Activated naive CD8-positive, alpha-beta T cell treated with anti-CD3 and anti-CD28 coated beads for 36 hours (primary cell): ENCODE measurements at regions not wholly inside any gene's neighbourhood (a gene's known extent, or its start where the extent isn't known, plus 50 kb on each side); places are given as distances from the start of the nearest gene placed in this dataset.
"Not testable (repeated sequence)": the region's sequence is repeated elsewhere in the genome, so short reads cannot be mapped to it uniquely, and the experiment has no call there.

Experiments
- DNase-seq: peaks from one replicate; pipeline ENCODE4 v3.0.0; 2021
- H3K27ac Mint-ChIP-seq: one replicate; pipeline ENCODE4 v1.8.0; 2022; ENCODE audit warnings: mild to moderate bottlenecking, moderate library complexity, mixed read lengths
- H3K27me3 Mint-ChIP-seq: one replicate; pipeline ENCODE4 v1.8.0; 2022; ENCODE audit warnings: mild to moderate bottlenecking, mixed read lengths
- H3K36me3 Mint-ChIP-seq: one replicate; pipeline ENCODE4 v1.8.0; 2021; ENCODE audit warnings: mild to moderate bottlenecking, mixed read lengths
- H3K4me1 Mint-ChIP-seq: one replicate; pipeline ENCODE4 v1.8.0; 2021; ENCODE audit warnings: mixed read lengths
- H3K4me3 Mint-ChIP-seq: one replicate; pipeline ENCODE4 v1.8.0; 2022; ENCODE audit warnings: mild to moderate bottlenecking, moderate library complexity, mixed read lengths
- H3K9me3 Mint-ChIP-seq: one replicate; pipeline ENCODE4 v1.8.0; 2022; ENCODE audit warnings: mixed read lengths

DNA sequence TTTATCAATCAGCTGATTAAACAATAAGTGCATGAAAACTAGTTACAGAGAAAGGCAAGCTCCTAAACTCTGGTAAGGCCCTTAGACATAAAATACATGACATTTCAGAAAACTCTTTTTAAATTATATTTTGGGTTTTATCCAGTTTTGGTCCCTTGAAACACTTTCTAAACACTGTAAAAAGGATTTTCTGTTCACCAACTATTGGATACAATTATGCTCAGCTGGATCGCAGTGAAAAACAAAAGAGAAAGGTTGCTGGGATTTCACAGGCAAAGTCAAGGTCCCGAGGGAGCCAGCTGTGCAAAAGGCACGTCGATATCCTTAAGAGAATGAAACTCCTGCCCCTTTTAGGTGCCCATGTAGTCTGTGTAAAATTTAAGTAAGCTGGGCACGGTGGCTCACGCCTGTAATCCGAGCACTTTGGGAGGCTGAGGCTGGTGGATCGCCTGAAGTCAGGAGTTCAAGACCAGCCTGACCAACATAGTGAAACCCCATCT lies 1018.4 kb upstream of the INTU start:
- DNase-seq = no peak
- Mint-ChIP-seq H3K4me3 (no peak overlapping the region), H3K27ac (no peak overlapping the region), H3K36me3 (no peaks in the 10 kb centered on the region), H3K9me3 (peaks cover 10% of the 10 kb centered on the region), H3K27me3 (no peaks in the 10 kb centered on the region), H3K4me1 (no peaks in the 10 kb centered on the region)

GRCh38 chr4:126616795-126617194 lies 1016.0 kb upstream of the INTU start:
- Mint-ChIP-seq H3K4me1 (no peaks in the 10 kb centered on the region), H3K27ac (no peak overlapping the region), H3K27me3 (no peaks in the 10 kb centered on the region), H3K4me3 (no peak overlapping the region), H3K9me3 (peaks cover 11% of the 10 kb centered on the region), H3K36me3 (no peaks in the 10 kb centered on the region)
- no peak for DNase-seq

- Mint-ChIP-seq H3K4me1 (no peaks in the 10 kb centered on the region), H3K27me3 (no peaks in the 10 kb centered on the region), H3K4me3 (no peak overlapping the region), H3K27ac (no peak overlapping the region), H3K9me3 (peaks cover 6% of the 10 kb centered on the region), H3K36me3 (no peaks in the 10 kb centered on the region)
- DNase-seq = no peak
Observed at GRCh38 chr4:126627255-126627654, 1005.5 kb upstream of the INTU start.

- Mint-ChIP-seq H3K4me1 (no peaks in the 10 kb centered on the region), H3K27ac (no peak overlapping the region), H3K9me3 (peaks cover 2% of the 10 kb centered on the region), H3K36me3 (no peaks in the 10 kb centered on the region), H3K27me3 (no peaks in the 10 kb centered on the region), H3K4me3 (no peak overlapping the region)
- DNase-seq = no peak
Observed at GRCh38 chr4:126628933-126629332, 1003.8 kb upstream of the INTU start.

DNA sequence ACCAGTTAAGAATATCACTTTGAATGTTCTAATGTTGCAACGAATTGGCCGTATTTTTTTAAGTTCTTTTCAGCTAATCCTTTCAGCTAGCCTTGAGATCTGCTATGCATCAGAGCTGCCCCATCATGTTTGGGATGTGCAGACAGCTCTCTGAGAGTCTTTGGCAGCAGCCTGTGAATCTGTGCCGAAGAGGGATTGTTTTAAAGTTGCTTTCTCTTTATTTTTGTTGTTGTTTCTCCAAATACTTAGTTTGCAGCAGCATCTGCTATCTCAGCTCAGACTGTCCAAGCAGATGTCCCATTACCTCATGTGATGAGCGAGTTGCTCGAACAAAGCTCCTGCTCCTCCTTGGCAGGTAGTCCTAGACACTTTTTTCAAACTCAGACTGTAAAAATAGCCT lies 1002.5 kb upstream of the INTU start:
- Mint-ChIP-seq H3K27ac (no peak overlapping the region), H3K4me3 (no peak overlapping the region), H3K36me3 (no peaks in the 10 kb centered on the region), H3K4me1 (no peaks in the 10 kb centered on the region), H3K27me3 (no peaks in the 10 kb centered on the region), H3K9me3 (peaks cover 2% of the 10 kb centered on the region)
- no peak for DNase-seq

GRCh38 chr4:126633306-126633705 lies 999.5 kb upstream of the INTU start:
- Mint-ChIP-seq H3K27ac (no peak overlapping the region), H3K4me1 (no peaks in the 10 kb centered on the region), H3K4me3 (no peak overlapping the region), H3K27me3 (no peaks in the 10 kb centered on the region), H3K36me3 (no peaks in the 10 kb centered on the region), H3K9me3 (peaks cover 2% of the 10 kb centered on the region)
- no peak for DNase-seq

DNA sequence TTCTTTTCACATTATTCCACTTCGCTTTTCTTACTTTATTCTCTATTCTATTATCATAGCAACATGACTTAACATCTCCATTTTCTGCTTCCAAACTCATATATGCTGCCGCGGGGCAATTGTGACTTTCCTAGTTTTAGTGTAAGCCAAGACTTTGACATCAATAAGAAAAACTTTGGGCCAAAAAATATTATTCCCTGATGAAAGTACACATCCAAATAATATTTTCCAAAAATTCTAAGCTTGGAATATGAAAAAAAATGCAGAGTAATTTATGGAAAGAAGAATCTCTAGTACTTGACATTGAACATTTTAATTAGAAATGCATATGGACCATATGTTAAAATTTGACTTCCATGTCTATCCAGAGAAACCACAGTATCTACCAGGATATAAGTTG lies 995.1 kb upstream of the INTU start:
- peaks cover 2% of the 10 kb centered on the region for H3K9me3 Mint-ChIP-seq
- H3K36me3 Mint-ChIP-seq = no peaks in the 10 kb centered on the region
- H3K27ac Mint-ChIP-seq = no peak overlapping the region
- no peaks in the 10 kb centered on the region for H3K4me1 Mint-ChIP-seq
- H3K4me3 Mint-ChIP-seq = no peak overlapping the region
- DNase-seq = no peak
- H3K27me3 Mint-ChIP-seq = no peaks in the 10 kb centered on the region

DNA sequence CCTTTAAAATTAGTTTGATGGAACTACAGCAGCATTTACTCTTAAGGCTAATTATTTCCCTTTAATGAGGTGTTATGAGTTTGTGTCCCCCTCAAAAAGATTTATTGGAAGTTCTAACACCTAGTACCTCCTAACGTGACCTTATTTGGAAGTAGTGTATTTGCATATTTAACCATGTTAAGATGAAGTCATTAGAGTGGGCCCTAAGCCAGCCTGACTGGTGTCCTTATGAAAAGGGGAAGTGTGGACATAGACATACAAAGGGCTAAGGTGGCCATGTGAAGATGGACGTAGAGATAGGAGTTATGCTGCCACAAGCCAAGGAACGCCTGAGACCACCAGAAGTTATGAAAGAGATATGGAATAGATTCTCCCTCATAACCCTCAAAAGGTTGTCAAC lies 985.4 kb upstream of the INTU start:
- Mint-ChIP-seq H3K9me3 (no peaks in the 10 kb centered on the region), H3K27me3 (no peaks in the 10 kb centered on the region), H3K4me1 (no peaks in the 10 kb centered on the region), H3K27ac (no peak overlapping the region), H3K4me3 (no peak overlapping the region), H3K36me3 (no peaks in the 10 kb centered on the region)
- DNase-seq = no peak

DNA sequence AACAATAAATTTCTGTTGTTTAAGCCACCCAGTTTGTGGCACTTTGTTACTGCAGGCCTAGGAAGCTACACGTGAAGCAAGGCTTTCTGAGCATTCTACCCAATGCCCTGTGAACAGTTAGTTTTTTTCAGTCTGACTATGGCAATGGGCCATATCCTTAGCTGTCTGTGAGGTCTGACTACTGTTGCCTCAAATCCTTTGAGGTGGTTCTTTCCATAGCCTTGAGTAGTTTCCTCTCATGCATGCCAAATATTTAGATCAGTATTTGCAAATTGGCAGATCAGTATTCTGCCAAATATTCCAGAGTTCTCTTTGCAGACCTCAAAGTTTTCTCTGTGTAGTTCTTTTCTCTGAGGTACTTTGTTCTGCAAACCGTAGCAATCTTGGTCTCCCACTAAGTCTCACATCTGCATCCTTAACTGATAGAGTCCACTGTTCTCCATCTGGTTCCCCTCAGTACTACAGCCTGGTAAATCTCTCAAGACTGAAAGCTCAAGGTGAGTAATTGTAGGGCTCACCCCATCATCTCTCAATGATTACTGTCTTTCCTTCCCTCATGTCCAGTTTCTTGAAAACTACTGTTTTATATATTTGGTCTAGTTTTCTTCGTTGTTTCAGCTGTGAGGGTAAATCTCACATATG lies 984.9 kb upstream of the INTU start:
- no peak for DNase-seq
- Mint-ChIP-seq H3K9me3 (no peaks in the 10 kb centered on the region), H3K36me3 (no peaks in the 10 kb centered on the region), H3K4me1 (no peaks in the 10 kb centered on the region), H3K27ac (no peak overlapping the region), H3K4me3 (no peak overlapping the region), H3K27me3 (no peaks in the 10 kb centered on the region)

- Mint-ChIP-seq H3K36me3 (no peaks in the 10 kb centered on the region), H3K27ac (no peak overlapping the region), H3K27me3 (no peaks in the 10 kb centered on the region), H3K4me1 (no peaks in the 10 kb centered on the region), H3K4me3 (no peak overlapping the region), H3K9me3 (no peaks in the 10 kb centered on the region)
- DNase-seq = no peak
Observed at GRCh38 chr4:126658411-126658810, 974.3 kb upstream of the INTU start.

DNA sequence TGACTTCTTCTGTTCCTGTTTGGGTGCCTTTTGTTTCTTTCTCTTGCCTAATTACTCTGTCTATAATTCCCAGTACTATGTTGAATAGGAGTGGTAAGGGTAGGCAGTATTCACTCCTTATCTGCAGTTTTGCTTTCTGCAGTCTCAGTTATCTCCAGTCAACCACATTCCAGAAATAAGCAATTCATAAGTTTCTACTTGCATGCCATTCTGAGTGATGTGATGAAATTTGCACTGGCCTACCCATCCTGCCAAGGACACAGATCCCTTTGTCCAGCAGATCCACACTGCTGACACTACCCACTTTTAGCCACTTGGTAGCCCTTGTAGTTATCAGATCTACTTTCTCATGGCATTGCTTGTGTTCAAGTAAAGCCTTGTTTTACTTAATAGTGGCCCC lies 971.6 kb upstream of the INTU start:
- H3K9me3 Mint-ChIP-seq = no peaks in the 10 kb centered on the region
- no peaks in the 10 kb centered on the region for H3K4me1 Mint-ChIP-seq
- no peaks in the 10 kb centered on the region for H3K36me3 Mint-ChIP-seq
- DNase-seq = no peak
- H3K27ac Mint-ChIP-seq = no peak overlapping the region
- no peaks in the 10 kb centered on the region for H3K27me3 Mint-ChIP-seq
- no peak overlapping the region for H3K4me3 Mint-ChIP-seq

DNA sequence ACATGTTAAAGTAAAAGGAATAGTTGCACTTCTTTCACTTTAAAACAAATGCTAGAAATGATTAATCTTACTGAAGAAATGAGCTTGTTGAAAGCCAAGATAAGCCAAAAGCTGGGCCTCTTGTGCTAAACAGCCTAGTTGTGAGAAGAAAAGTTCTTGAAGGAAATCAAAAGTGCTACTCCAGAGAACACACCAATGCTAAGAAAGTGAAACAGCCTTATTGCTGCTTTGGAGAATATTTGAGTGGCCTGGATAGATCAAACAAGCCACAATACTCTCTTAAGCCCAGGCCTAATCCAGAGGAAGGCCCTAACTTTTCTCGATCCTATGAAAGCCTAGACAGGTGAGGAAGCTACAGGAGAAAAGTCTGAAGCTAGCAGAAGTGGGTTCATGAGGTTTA lies 967.9 kb upstream of the INTU start:
- Mint-ChIP-seq H3K27ac (no peak overlapping the region), H3K27me3 (no peaks in the 10 kb centered on the region), H3K4me3 (no peak overlapping the region), H3K9me3 (no peaks in the 10 kb centered on the region), H3K36me3 (no peaks in the 10 kb centered on the region), H3K4me1 (no peaks in the 10 kb centered on the region)
- no peak for DNase-seq

DNA sequence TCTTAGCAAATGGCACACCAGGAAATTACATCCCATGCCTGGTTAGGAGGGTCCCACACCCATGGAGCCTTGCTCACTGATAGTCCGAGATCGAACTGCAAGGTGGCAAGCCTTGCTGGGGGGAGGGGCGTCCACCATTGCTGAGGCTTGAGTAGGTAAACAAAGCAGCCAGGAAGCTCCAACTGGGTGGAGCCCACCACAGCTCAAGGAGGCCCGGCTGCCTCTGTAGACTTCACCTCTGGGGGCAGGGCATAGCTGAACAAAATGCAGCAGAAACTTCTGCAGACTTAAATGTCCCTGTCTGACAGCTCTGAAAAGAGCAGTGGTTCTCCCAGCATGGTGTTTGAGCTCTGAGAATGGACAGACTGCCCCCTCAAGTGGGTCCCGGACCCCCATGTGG lies 962.7 kb upstream of the INTU start:
- not testable (repeated sequence) for H3K9me3 Mint-ChIP-seq, H3K27ac Mint-ChIP-seq, H3K27me3 Mint-ChIP-seq, H3K4me1 Mint-ChIP-seq, H3K36me3 Mint-ChIP-seq, DNase-seq, H3K4me3 Mint-ChIP-seq

DNA sequence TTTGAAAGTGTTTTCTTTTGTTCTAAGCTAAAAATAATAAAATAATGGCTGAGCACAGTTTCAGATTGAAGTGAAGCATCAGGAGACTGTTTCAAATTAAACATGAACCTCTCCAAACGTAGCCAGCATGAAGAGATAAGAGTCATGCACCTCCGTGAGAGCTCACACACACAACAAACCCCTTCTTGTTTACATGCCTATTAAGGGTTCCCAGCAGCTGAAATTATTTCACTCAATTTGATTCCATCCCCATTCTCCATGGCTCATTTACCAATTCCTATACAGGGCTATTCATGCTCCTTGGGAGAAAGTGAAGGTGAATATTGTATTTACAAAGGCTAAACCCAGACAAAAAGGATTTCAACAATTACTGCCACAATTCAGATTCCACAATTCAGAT lies 954.1 kb upstream of the INTU start:
- Mint-ChIP-seq H3K36me3 (no peaks in the 10 kb centered on the region), H3K27me3 (no peaks in the 10 kb centered on the region), H3K9me3 (peaks cover 2% of the 10 kb centered on the region), H3K4me1 (no peaks in the 10 kb centered on the region), H3K27ac (no peak overlapping the region), H3K4me3 (no peak overlapping the region)
- no peak for DNase-seq

DNA sequence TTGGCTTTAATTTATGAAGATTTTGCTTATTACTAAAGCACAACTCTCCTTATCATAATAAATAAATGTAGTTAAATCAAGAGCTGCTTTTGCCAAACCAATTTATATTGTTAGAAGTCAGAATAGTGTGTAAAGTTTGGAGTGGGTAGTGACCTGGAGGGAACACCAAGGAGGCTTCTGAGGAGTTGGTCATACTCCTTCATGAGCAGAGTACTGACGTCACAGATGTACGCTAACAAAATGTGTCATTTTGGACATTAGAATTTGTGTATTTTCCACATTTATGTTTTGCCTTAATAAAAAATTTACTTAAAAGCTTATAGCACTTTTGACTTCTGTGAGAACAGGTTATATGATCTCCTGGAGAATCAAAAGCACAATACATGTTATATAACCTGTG lies 953.5 kb upstream of the INTU start:
- Mint-ChIP-seq H3K27me3 (no peaks in the 10 kb centered on the region), H3K27ac (no peak overlapping the region), H3K9me3 (peaks cover 2% of the 10 kb centered on the region), H3K4me1 (no peaks in the 10 kb centered on the region), H3K4me3 (no peak overlapping the region), H3K36me3 (no peaks in the 10 kb centered on the region)
- no peak for DNase-seq

DNA sequence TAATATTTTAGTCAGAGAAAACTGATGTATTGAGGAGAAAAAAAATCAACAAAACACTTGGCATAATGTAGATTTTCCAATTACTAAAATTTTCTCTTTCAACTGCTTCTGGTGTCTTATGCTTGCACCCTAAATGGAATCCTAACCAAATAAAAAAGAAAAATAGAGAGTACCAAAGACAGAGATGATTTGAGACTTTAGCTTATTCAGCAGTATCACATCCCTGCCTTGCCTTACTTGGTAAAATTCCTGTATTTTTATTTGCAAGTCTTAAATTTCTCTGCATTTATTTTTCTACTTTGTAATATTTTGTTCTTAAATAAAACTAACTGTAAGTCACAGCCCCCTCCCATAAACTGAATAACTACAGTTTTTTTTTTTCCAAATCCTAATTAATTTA lies 950.5 kb upstream of the INTU start:
- Mint-ChIP-seq H3K9me3 (peaks cover 2% of the 10 kb centered on the region), H3K27me3 (no peaks in the 10 kb centered on the region), H3K4me1 (no peaks in the 10 kb centered on the region), H3K4me3 (no peak overlapping the region), H3K27ac (no peak overlapping the region), H3K36me3 (no peaks in the 10 kb centered on the region)
- no peak for DNase-seq

- H3K27me3 Mint-ChIP-seq = no peaks in the 10 kb centered on the region
- no peaks in the 10 kb centered on the region for H3K9me3 Mint-ChIP-seq
- no peak overlapping the region for H3K4me3 Mint-ChIP-seq
- no peaks in the 10 kb centered on the region for H3K4me1 Mint-ChIP-seq
- no peak for DNase-seq
- no peak overlapping the region for H3K27ac Mint-ChIP-seq
- H3K36me3 Mint-ChIP-seq = no peaks in the 10 kb centered on the region
Observed at GRCh38 chr4:126686491-126686890, 946.3 kb upstream of the INTU start.
